SK-N-SH (cell line): ENCODE measurements at regions not wholly inside any gene's neighbourhood (a gene's known extent, or its start where the extent isn't known, plus 50 kb on each side); places are given as distances from the start of the nearest gene placed in this dataset.

ENCODE experiments used
- CTCF ChIA-PET: fragments of 300-600, 350-600 bp; formaldehyde crosslinking; extraction: SDS; loops from one replicate; lab custom pipeline; 2021; lab: Yijun Ruan, JAX
- POLR2A ChIA-PET: fragments of 350-600 bp; sonication (Branson Sonifier 250); formaldehyde crosslinking; extraction: SDS; loops from one replicate; lab custom pipeline; 2020; ENCODE audit warnings: antibody characterized with exemption, inconsistent platforms; lab: Yijun Ruan, JAX
- DNase-seq: peaks from one replicate; pipeline ENCODE4 v3.0.0; 2012
- H2AFZ ChIP-seq: fragments of 200-600 bp; sonication (generic); 2 replicates; pipeline ENCODE4 v1.8.1; 2016; ENCODE audit warnings: antibody characterized with exemption, mild to moderate bottlenecking, low read depth
- H3F3A ChIP-seq: fragments of 200-600 bp; sonication (generic); replicated peaks from 2 replicates; pipeline ENCODE3; 2016; ENCODE audit warnings: antibody characterized with exemption, mild to moderate bottlenecking; ENCODE audit not compliant: insufficient read depth
- H3K27ac ChIP-seq, 2 experiments: fragments of 200-500 bp in 1 of 2; fragments of 200-600 bp in 1 of 2; sonication (Bioruptor generic) in 1 of 2; sonication (generic), shearing (Covaris generic) in 1 of 2; 2 replicates each; pipeline versions ENCODE4 v1.5.1 to v1.6.1; 2014 to 2016; ENCODE audit warnings: low read depth in 2 of 2, inconsistent platforms in 1 of 2, low read length in 1 of 2, mild to moderate bottlenecking in 1 of 2, mixed read lengths in 1 of 2
- H3K27me3 ChIP-seq: fragments of 200-600 bp; sonication (generic), shearing (Covaris generic); 2 replicates; pipeline ENCODE4 v1.6.1; 2016; ENCODE audit warnings: mixed run types; ENCODE audit not compliant: insufficient read depth
- H3K36me3 ChIP-seq, 2 experiments: fragments of 200-500 bp in 1 of 2; fragments of 200-600 bp in 1 of 2; sonication (Bioruptor generic) in 1 of 2; sonication (generic) in 1 of 2; replicated peaks in 1 of 2; 2 replicates each; pipeline versions ENCODE3 to v1.5.1; 2014 to 2016; ENCODE audit warnings: low read length in 1 of 2, mild to moderate bottlenecking in 1 of 2; ENCODE audit not compliant: insufficient read depth in 2 of 2, control insufficient read depth in 1 of 2
- H3K4me1 ChIP-seq, 2 experiments: fragments of 200-500 bp in 1 of 2; fragments of 200-600 bp in 1 of 2; sonication (Bioruptor generic) in 1 of 2; sonication (generic), shearing (Covaris generic) in 1 of 2; 2 replicates each; pipeline versions ENCODE4 v1.5.1 to v1.6.1; 2014 to 2016; ENCODE audit warnings: low read depth in 1 of 2, low read length in 1 of 2, mixed run types in 1 of 2; ENCODE audit not compliant: insufficient read depth in 2 of 2, control insufficient read depth in 1 of 2
- H3K4me2 ChIP-seq: fragments of 200-600 bp; sonication (generic), shearing (Covaris generic); 2 replicates; pipeline ENCODE4 v1.6.1; 2017; ENCODE audit warnings: mixed run types
- H3K4me3 ChIP-seq, 2 experiments: fragments of 200-500 bp in 1 of 2; fragments of 200-600 bp in 1 of 2; sonication (Bioruptor generic) in 1 of 2; sonication (generic), shearing (Covaris generic) in 1 of 2; 2 replicates each; pipeline versions ENCODE4 v1.5.1 to v1.8.1; 2014 to 2016; ENCODE audit warnings: low read depth in 2 of 2, inconsistent platforms in 1 of 2, low read length in 1 of 2, mild to moderate bottlenecking in 1 of 2, mixed read lengths in 1 of 2, moderate library complexity in 1 of 2
- H3K79me2 ChIP-seq: fragments of 200-600 bp; sonication (generic); 2 replicates; pipeline ENCODE4 v1.8.1; 2017; ENCODE audit warnings: mild to moderate bottlenecking; ENCODE audit not compliant: insufficient read depth
- H3K9ac ChIP-seq: fragments of 200-600 bp; sonication (generic); 2 replicates; pipeline ENCODE4 v1.6.1; 2017; ENCODE audit warnings: mixed run types
- H3K9me2 ChIP-seq: fragments of 200-600 bp; sonication (generic); 2 replicates; pipeline ENCODE4 v1.6.1; 2017; ENCODE audit warnings: mixed run types
- H3K9me3 ChIP-seq: fragments of 200-600 bp; sonication (generic); 2 replicates; pipeline ENCODE4 v1.6.1; 2017; ENCODE audit warnings: mixed run types, mild to moderate bottlenecking, moderate library complexity
- H4K20me1 ChIP-seq: fragments of 200-600 bp; sonication (generic); 2 replicates; pipeline ENCODE4 v1.6.1; 2017; ENCODE audit warnings: mild to moderate bottlenecking, mixed run types; ENCODE audit not compliant: insufficient read depth
- CTCF ChIP-seq: fragments of 200-600 bp; sonication (generic); IDR thresholded peaks from 2 replicates; pipeline ENCODE4 v1.6.1; 2017; ENCODE audit warnings: antibody characterized with exemption, mild to moderate bottlenecking, moderate library complexity
- EP300 ChIP-seq, 2 experiments: IDR thresholded peaks; 2 replicates each; pipeline versions ENCODE4 v1.4.0 to v1.6.1; 2012; ENCODE audit warnings: borderline replicate concordance in 1 of 2, low read depth in 1 of 2, low read length in 1 of 2
- FOSL2 ChIP-seq: IDR thresholded peaks from 2 replicates; pipeline ENCODE4 v1.4.0; 2012; ENCODE audit warnings: low read depth, mild to moderate bottlenecking, moderate library complexity, borderline replicate concordance
- FOXM1 ChIP-seq: IDR thresholded peaks from 2 replicates; pipeline ENCODE4 v1.4.0; 2012; ENCODE audit warnings: low read depth, mild to moderate bottlenecking
- GABPA ChIP-seq: IDR thresholded peaks from 2 replicates; pipeline ENCODE4 v1.4.0; 2012; ENCODE audit warnings: low read depth, mild to moderate bottlenecking
- MAX ChIP-seq: IDR thresholded peaks from 2 replicates; pipeline ENCODE4 v1.4.0; 2012; ENCODE audit warnings: low read depth
- NRF1 ChIP-seq: IDR thresholded peaks from 2 replicates; pipeline ENCODE4 v1.6.1; 2012; ENCODE audit warnings: low read depth, mild to moderate bottlenecking, low read length
- PBX3 ChIP-seq: IDR thresholded peaks from 2 replicates; pipeline ENCODE4; 2012
- POLR2AphosphoS5 ChIP-seq: IDR thresholded peaks from 2 replicates; pipeline ENCODE4 v1.6.1; 2012; ENCODE audit warnings: low read depth, low read length
- RAD21 ChIP-seq: IDR thresholded peaks from 2 replicates; pipeline ENCODE4 v1.6.1; 2012; ENCODE audit warnings: mild to moderate bottlenecking, low read length
- RFX5 ChIP-seq: IDR thresholded peaks from 2 replicates; pipeline ENCODE4 v1.6.1; 2012; ENCODE audit warnings: mild to moderate bottlenecking, improper control_type of control experiment, low read length
- SMC3 ChIP-seq: IDR thresholded peaks from 2 replicates; pipeline ENCODE4 v1.6.1; 2012; ENCODE audit warnings: low read depth, low read length, improper control_type of control experiment
- TAF1 ChIP-seq: IDR thresholded peaks from 2 replicates; pipeline ENCODE4 v1.6.1; 2012; ENCODE audit warnings: low read depth, mild to moderate bottlenecking, low read length, moderate library complexity, borderline replicate concordance
- TCF12 ChIP-seq: IDR thresholded peaks from 2 replicates; pipeline ENCODE4 v1.4.0; 2012
- YY1 ChIP-seq: IDR thresholded peaks from 2 replicates; pipeline ENCODE4 v1.4.0; 2012; ENCODE audit warnings: low read depth, mild to moderate bottlenecking
- WGBS: methylation state at CpG from one replicate; pipeline ENCODE4 v1.1.6; 2017; ENCODE audit warnings: low lambda C conversion rate; 5-methylcytosine and 5-hydroxymethylcytosine counted together

GRCh38 chr4:36677112-36677511, 395.7 kb downstream of the DTHD1 start:
- no peaks in the 10 kb centered on the region for H3F3A ChIP-seq
- WGBS: 2% methylated on average over 2 of the region's 2 CpGs
- POLR2A ChIA-PET: no interaction called here

GRCh38 chr4:36677874-36678273, 396.5 kb downstream of the DTHD1 start:
- H3F3A ChIP-seq: no peaks in the 10 kb centered on the region
- no peaks in the 10 kb centered on the region for H3K9me3 ChIP-seq
- no peaks in the 10 kb centered on the region for H4K20me1 ChIP-seq
- no peak overlapping the region for H2AFZ ChIP-seq
- H3K27ac ChIP-seq: no peak overlapping the region
- H3K27me3 ChIP-seq: no peaks in the 10 kb centered on the region
- no peaks in the 10 kb centered on the region for H3K36me3 ChIP-seq
- no peak overlapping the region for H3K9ac ChIP-seq
- POLR2A ChIA-PET: no interaction called here
- no peaks in the 10 kb centered on the region for H3K9me2 ChIP-seq
- no peaks in the 10 kb centered on the region for H3K4me1 ChIP-seq
- TF ChIP-seq POLR2AphosphoS5 (no peak), RAD21 (no peak), TAF1 (no peak), EP300 (IDR thresholded peaks at IDR 0.05; ENCODE audit: borderline replicate concordance in 1 of 2, low read depth in 1 of 2, low read length in 1 of 2) (no peak), TCF12 (no peak), FOXM1 (no peak), RFX5 (no peak), PBX3 (no peak), GABPA (no peak)
- TF ChIP-seq, all 33 proteins: peak for 0
- Histone ChIP-seq H3K4me2 (no peak overlapping the region), H3K79me2 (no peaks in the 10 kb centered on the region), H3K4me3 (no peak overlapping the region)
- CTCF ChIA-PET: no interaction called here
- DNase-seq: no peak
- WGBS: 6% methylated on average over 1 of the region's 1 CpG

More at GRCh38 chr4:36677112-36677511, 395.7 kb downstream of the DTHD1 start:
- Histone ChIP-seq H3K4me1 (no peaks in the 10 kb centered on the region), H3K27ac (no peak overlapping the region), H3K36me3 (no peaks in the 10 kb centered on the region), H3K4me2 (no peak overlapping the region), H3K9ac (no peak overlapping the region), H3K79me2 (no peaks in the 10 kb centered on the region), H3K27me3 (no peaks in the 10 kb centered on the region), H3K9me3 (no peaks in the 10 kb centered on the region), H4K20me1 (no peaks in the 10 kb centered on the region), H3K4me3 (no peak overlapping the region), H2AFZ (no peak overlapping the region), H3K9me2 (no peaks in the 10 kb centered on the region)
- TF ChIP-seq SMC3: no peak
- TF ChIP-seq MAX: no peak
- TF ChIP-seq FOSL2: no peak
- TF ChIP-seq PBX3: no peak
- TF ChIP-seq TAF1: no peak
- no peak for TF ChIP-seq CTCF
- no peak for TF ChIP-seq YY1
- no peak for TF ChIP-seq NRF1
- CTCF ChIA-PET: no interaction called here
- no peak for DNase-seq
